Panc1 (cell line): ENCODE measurements at regions not wholly inside any gene's neighbourhood (a gene's known extent, or its start where the extent isn't known, plus 50 kb on each side); places are given as distances from the start of the nearest gene placed in this dataset.

ENCODE experiments used
- POLR2AphosphoS5 ChIP-seq: IDR thresholded peaks from 2 replicates; pipeline ENCODE4 v1.6.1; 2012; ENCODE audit warnings: mild to moderate bottlenecking, low read depth, low read length, moderate library complexity
- TF ChIP-seq, protein P1 (sequence below): fragments of 450-650 bp; IDR thresholded peaks from 2 replicates; pipeline ENCODE4 v1.5.1; 2017; ENCODE audit warnings: mild to moderate bottlenecking

DNA sequence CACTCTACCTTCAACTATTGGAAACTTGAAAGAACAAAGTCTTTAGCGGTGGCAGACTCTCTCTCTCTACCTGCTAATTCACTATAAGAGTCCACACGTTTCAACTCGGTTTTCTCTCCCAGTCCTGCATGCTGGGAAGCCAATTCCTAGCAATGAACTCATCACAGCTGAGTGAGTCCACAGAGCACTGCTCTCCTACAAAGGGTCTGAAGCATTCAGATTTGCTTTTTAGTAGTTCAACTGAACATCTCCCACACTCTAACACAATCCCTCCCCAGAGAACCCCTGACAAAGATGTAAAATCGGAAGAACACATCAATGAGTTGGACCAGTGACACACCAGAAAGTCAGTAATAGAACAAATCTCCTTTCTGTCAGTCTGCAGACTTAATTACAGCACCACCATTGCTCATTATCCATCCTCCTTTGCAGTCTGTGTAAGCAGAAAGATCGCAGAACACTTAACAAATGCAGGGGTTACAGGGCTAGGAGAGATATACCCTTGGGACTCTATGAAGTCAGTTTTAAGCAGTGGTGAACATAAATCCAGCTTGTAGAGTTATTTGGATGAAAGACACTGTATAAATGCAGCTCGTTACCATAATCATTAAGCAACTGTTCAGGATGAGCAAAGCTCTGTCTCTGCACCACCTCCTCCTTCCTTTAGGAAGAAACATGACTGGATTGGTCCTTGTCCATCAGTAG is 353.4 kb upstream of the GRIA1 start:
- TF ChIP-seq, protein P1, sequence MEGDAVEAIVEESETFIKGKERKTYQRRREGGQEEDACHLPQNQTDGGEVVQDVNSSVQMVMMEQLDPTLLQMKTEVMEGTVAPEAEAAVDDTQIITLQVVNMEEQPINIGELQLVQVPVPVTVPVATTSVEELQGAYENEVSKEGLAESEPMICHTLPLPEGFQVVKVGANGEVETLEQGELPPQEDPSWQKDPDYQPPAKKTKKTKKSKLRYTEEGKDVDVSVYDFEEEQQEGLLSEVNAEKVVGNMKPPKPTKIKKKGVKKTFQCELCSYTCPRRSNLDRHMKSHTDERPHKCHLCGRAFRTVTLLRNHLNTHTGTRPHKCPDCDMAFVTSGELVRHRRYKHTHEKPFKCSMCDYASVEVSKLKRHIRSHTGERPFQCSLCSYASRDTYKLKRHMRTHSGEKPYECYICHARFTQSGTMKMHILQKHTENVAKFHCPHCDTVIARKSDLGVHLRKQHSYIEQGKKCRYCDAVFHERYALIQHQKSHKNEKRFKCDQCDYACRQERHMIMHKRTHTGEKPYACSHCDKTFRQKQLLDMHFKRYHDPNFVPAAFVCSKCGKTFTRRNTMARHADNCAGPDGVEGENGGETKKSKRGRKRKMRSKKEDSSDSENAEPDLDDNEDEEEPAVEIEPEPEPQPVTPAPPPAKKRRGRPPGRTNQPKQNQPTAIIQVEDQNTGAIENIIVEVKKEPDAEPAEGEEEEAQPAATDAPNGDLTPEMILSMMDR = no peak
- TF ChIP-seq POLR2AphosphoS5 = no peak
